ENCODE measurements at regions not wholly inside any gene's neighbourhood (a gene's known extent, or its start where the extent isn't known, plus 50 kb on each side); places are given as distances from the start of the nearest gene placed in this dataset.
"Not testable (repeated sequence)": the region's sequence is repeated elsewhere in the genome, so short reads cannot be mapped to it uniquely, and the experiment has no call there.

- H3K4me3 ChIP-seq (ENCODE audit: insufficient read depth, low read length); H3K4me2 ChIP-seq (ENCODE audit: insufficient read depth, low read length); H4K20me1 ChIP-seq (ENCODE audit: insufficient read depth, low read length); DNase-seq (ENCODE audit: insufficient read length, low spot score, missing footprints); H3K36me3 ChIP-seq (ENCODE audit: insufficient read depth, low read length); H3K79me2 ChIP-seq (ENCODE audit: insufficient read depth, low read length); H2AFZ ChIP-seq (ENCODE audit: low read length); H3K4me1 ChIP-seq (ENCODE audit: insufficient read depth, low read length); H3K9me3 ChIP-seq (ENCODE audit: low read depth, low read length); H3K27me3 ChIP-seq (ENCODE audit: insufficient read depth, low read length); H3K27ac ChIP-seq (ENCODE audit: low read depth, low read length): not testable (repeated sequence)
These were observed 95.8 kb downstream of the FAM72C start for GRCh38 chr1:143875947-143876346.

GRCh38 chr1:143874625-143875024, 97.2 kb downstream of the FAM72C start:
- H3K36me3 ChIP-seq (ENCODE audit: insufficient read depth, low read length); H3K27me3 ChIP-seq (ENCODE audit: insufficient read depth, low read length); H3K9me3 ChIP-seq (ENCODE audit: low read depth, low read length); DNase-seq (ENCODE audit: insufficient read length, low spot score, missing footprints); H4K20me1 ChIP-seq (ENCODE audit: insufficient read depth, low read length); H3K4me1 ChIP-seq (ENCODE audit: insufficient read depth, low read length); H3K79me2 ChIP-seq (ENCODE audit: insufficient read depth, low read length); H3K27ac ChIP-seq (ENCODE audit: low read depth, low read length); H2AFZ ChIP-seq (ENCODE audit: low read length); H3K4me2 ChIP-seq (ENCODE audit: insufficient read depth, low read length); H3K4me3 ChIP-seq (ENCODE audit: insufficient read depth, low read length): not testable (repeated sequence)

- DNase-seq (ENCODE audit: insufficient read length, low spot score, missing footprints); H3K4me1 ChIP-seq (ENCODE audit: insufficient read depth, low read length); H3K27ac ChIP-seq (ENCODE audit: low read depth, low read length); H3K79me2 ChIP-seq (ENCODE audit: insufficient read depth, low read length); H2AFZ ChIP-seq (ENCODE audit: low read length); H3K9me3 ChIP-seq (ENCODE audit: low read depth, low read length); H3K36me3 ChIP-seq (ENCODE audit: insufficient read depth, low read length); H3K27me3 ChIP-seq (ENCODE audit: insufficient read depth, low read length); H3K4me3 ChIP-seq (ENCODE audit: insufficient read depth, low read length); H3K4me2 ChIP-seq (ENCODE audit: insufficient read depth, low read length); H4K20me1 ChIP-seq (ENCODE audit: insufficient read depth, low read length): not testable (repeated sequence)
These were observed 98.1 kb downstream of the FAM72C start for GRCh38 chr1:143873650-143874049.

GRCh38 chr1:143870388-143870787, 101.4 kb downstream of the FAM72C start:
- not testable (repeated sequence) for H3K4me3 ChIP-seq (ENCODE audit: insufficient read depth, low read length); H2AFZ ChIP-seq (ENCODE audit: low read length); H4K20me1 ChIP-seq (ENCODE audit: insufficient read depth, low read length); H3K27me3 ChIP-seq (ENCODE audit: insufficient read depth, low read length); DNase-seq (ENCODE audit: insufficient read length, low spot score, missing footprints); H3K79me2 ChIP-seq (ENCODE audit: insufficient read depth, low read length); H3K27ac ChIP-seq (ENCODE audit: low read depth, low read length); H3K36me3 ChIP-seq (ENCODE audit: insufficient read depth, low read length); H3K9me3 ChIP-seq (ENCODE audit: low read depth, low read length); H3K4me1 ChIP-seq (ENCODE audit: insufficient read depth, low read length); H3K4me2 ChIP-seq (ENCODE audit: insufficient read depth, low read length)

GRCh38 chr1:143867590-143868220, 104.1 kb downstream of the FAM72C start:
- not testable (repeated sequence) for H3K4me3 ChIP-seq (ENCODE audit: insufficient read depth, low read length); H3K79me2 ChIP-seq (ENCODE audit: insufficient read depth, low read length); H2AFZ ChIP-seq (ENCODE audit: low read length); H3K27ac ChIP-seq (ENCODE audit: low read depth, low read length); H3K36me3 ChIP-seq (ENCODE audit: insufficient read depth, low read length); H3K9me3 ChIP-seq (ENCODE audit: low read depth, low read length); H3K4me2 ChIP-seq (ENCODE audit: insufficient read depth, low read length); H3K27me3 ChIP-seq (ENCODE audit: insufficient read depth, low read length); DNase-seq (ENCODE audit: insufficient read length, low spot score, missing footprints); H4K20me1 ChIP-seq (ENCODE audit: insufficient read depth, low read length); H3K4me1 ChIP-seq (ENCODE audit: insufficient read depth, low read length)

GRCh38 chr1:143863901-143864520, 107.8 kb downstream of the FAM72C start:
- H3K9me3 ChIP-seq (ENCODE audit: low read depth, low read length); DNase-seq (ENCODE audit: insufficient read length, low spot score, missing footprints); H3K36me3 ChIP-seq (ENCODE audit: insufficient read depth, low read length); H3K79me2 ChIP-seq (ENCODE audit: insufficient read depth, low read length); H3K27ac ChIP-seq (ENCODE audit: low read depth, low read length); H3K4me3 ChIP-seq (ENCODE audit: insufficient read depth, low read length); H3K4me2 ChIP-seq (ENCODE audit: insufficient read depth, low read length); H3K27me3 ChIP-seq (ENCODE audit: insufficient read depth, low read length); H3K4me1 ChIP-seq (ENCODE audit: insufficient read depth, low read length); H4K20me1 ChIP-seq (ENCODE audit: insufficient read depth, low read length); H2AFZ ChIP-seq (ENCODE audit: low read length): not testable (repeated sequence)

- not testable (repeated sequence) for H3K27ac ChIP-seq (ENCODE audit: low read depth, low read length); H3K9me3 ChIP-seq (ENCODE audit: low read depth, low read length); DNase-seq (ENCODE audit: insufficient read length, low spot score, missing footprints); H2AFZ ChIP-seq (ENCODE audit: low read length); H3K36me3 ChIP-seq (ENCODE audit: insufficient read depth, low read length); H3K27me3 ChIP-seq (ENCODE audit: insufficient read depth, low read length); H3K4me3 ChIP-seq (ENCODE audit: insufficient read depth, low read length); H3K4me1 ChIP-seq (ENCODE audit: insufficient read depth, low read length); H3K4me2 ChIP-seq (ENCODE audit: insufficient read depth, low read length); H4K20me1 ChIP-seq (ENCODE audit: insufficient read depth, low read length); H3K79me2 ChIP-seq (ENCODE audit: insufficient read depth, low read length)
These were observed 109.1 kb downstream of the FAM72C start for GRCh38 chr1:143862722-143863121.

GRCh38 chr1:143861306-143861705, 110.5 kb downstream of the FAM72C start:
- H3K36me3 ChIP-seq (ENCODE audit: insufficient read depth, low read length); H3K79me2 ChIP-seq (ENCODE audit: insufficient read depth, low read length); DNase-seq (ENCODE audit: insufficient read length, low spot score, missing footprints); H3K4me3 ChIP-seq (ENCODE audit: insufficient read depth, low read length); H3K27me3 ChIP-seq (ENCODE audit: insufficient read depth, low read length); H3K9me3 ChIP-seq (ENCODE audit: low read depth, low read length); H4K20me1 ChIP-seq (ENCODE audit: insufficient read depth, low read length); H2AFZ ChIP-seq (ENCODE audit: low read length); H3K4me1 ChIP-seq (ENCODE audit: insufficient read depth, low read length); H3K27ac ChIP-seq (ENCODE audit: low read depth, low read length); H3K4me2 ChIP-seq (ENCODE audit: insufficient read depth, low read length): not testable (repeated sequence)

- H3K9me3 ChIP-seq (ENCODE audit: low read depth, low read length); H3K36me3 ChIP-seq (ENCODE audit: insufficient read depth, low read length); H2AFZ ChIP-seq (ENCODE audit: low read length); H4K20me1 ChIP-seq (ENCODE audit: insufficient read depth, low read length); H3K27me3 ChIP-seq (ENCODE audit: insufficient read depth, low read length); H3K27ac ChIP-seq (ENCODE audit: low read depth, low read length); DNase-seq (ENCODE audit: insufficient read length, low spot score, missing footprints); H3K4me3 ChIP-seq (ENCODE audit: insufficient read depth, low read length); H3K79me2 ChIP-seq (ENCODE audit: insufficient read depth, low read length); H3K4me1 ChIP-seq (ENCODE audit: insufficient read depth, low read length); H3K4me2 ChIP-seq (ENCODE audit: insufficient read depth, low read length): not testable (repeated sequence)
These were observed 115.9 kb downstream of the FAM72C start for GRCh38 chr1:143855867-143856266.

Data from osteoblast (primary cell).